Stimulated activated naive CD8-positive, alpha-beta T cell treated with anti-CD3 and anti-CD28 coated beads, Interleukin-15, amount 100 ng/mL, for 72 hours (primary cell): ENCODE measurements at regions not wholly inside any gene's neighbourhood (a gene's known extent, or its start where the extent isn't known, plus 50 kb on each side); places are given as distances from the start of the nearest gene placed in this dataset.

Experiments used
- ATAC-seq: fragments of 150-1000 bp; cut with Tn5 transposase; 2 replicates; pipeline ENCODE4 v1.10.0; 2021; ENCODE audit warnings: mild to moderate bottlenecking, moderate library complexity
- DNase-seq, 2 donors: peaks; one replicate each; pipeline ENCODE4 v3.0.0; 2021 to 2022
- H3K27ac Mint-ChIP-seq, 2 donors: one replicate each; pipeline ENCODE4 v1.8.0; 2022; ENCODE audit warnings: mild to moderate bottlenecking in 2 of 2, mixed read lengths in 2 of 2, moderate library complexity in 2 of 2
- H3K27me3 Mint-ChIP-seq: one replicate; pipeline ENCODE4 v1.8.0; 2022; ENCODE audit warnings: mixed read lengths
- H3K4me1 Mint-ChIP-seq: one replicate; pipeline ENCODE4 v1.8.0; 2022; ENCODE audit warnings: mild to moderate bottlenecking, mixed read lengths
- H3K4me3 Mint-ChIP-seq, 2 donors: one replicate each; pipeline ENCODE4 v1.8.0; 2022; ENCODE audit warnings: mild to moderate bottlenecking in 2 of 2, mixed read lengths in 2 of 2, moderate library complexity in 1 of 2
- H3K9me3 Mint-ChIP-seq, 2 donors: one replicate each; pipeline ENCODE4 v1.8.0; 2022; ENCODE audit warnings: mixed read lengths in 2 of 2

DNA sequence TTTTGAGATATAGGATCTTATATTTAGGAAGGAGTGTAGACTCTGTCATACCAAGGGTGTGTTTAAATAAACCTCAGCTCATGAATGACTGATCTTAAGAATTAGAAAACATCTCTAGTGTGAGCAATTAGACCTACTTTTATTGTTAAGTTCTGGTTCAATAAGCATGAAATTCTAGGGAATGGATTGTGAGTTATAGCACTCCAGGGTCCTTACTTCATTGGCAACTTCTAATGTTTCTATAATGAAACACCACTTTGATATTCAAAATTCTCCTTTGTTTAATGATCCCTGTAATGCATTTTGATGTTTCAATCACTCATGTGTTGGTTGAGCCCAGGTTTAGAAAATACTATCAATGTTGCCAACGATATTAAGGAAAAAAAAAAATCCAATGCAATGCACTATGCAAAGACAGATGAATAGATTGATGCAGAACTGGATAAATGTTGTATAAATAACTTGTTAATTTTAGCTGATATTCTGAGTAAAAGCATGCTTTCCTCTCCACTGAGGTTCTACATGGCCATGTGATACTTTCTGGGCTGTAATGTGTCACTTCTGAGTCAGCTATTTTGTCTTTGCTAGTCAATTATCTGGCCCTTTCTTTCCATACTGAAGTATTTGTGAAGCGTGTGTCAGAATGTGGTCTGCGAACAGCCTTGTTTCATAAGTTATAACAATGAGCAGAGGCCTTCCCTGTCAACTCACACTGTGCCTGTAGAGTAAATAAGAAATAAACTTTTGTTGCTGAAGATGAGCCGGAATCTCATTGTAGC lies 1035.9 kb downstream of the PLOD2 start:
- no peak for DNase-seq
- Mint-ChIP-seq H3K4me1 (no peaks in the 10 kb centered on the region), H3K27ac (no peak overlapping the region), H3K4me3 (no peak overlapping the region), H3K27me3 (no peaks in the 10 kb centered on the region), H3K9me3 (no peaks in the 10 kb centered on the region)
- no peak for ATAC-seq

DNA sequence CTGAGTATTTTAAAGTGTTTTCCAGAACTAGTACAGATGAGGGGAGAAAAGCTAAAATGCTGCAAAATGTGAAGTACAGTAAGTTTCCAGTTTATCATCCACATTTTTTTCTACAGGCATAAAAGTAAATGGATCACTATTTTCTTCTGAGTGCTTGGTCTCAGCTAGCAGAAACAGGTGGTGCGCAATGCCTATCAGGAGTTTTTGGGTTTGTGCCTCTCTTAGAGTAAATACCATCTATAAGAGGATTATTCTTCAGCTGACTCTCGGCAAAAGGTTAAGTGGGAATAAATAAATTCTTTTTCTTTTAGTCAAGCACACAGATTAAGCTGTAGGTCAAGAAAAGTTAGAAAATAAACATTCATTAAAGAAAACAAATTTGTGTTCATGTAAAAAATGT lies 1027.7 kb downstream of the PLOD2 start:
- no peaks in the 10 kb centered on the region for H3K9me3 Mint-ChIP-seq
- H3K27ac Mint-ChIP-seq: no peak overlapping the region
- no peaks in the 10 kb centered on the region for H3K4me1 Mint-ChIP-seq
- ATAC-seq (no peak), DNase-seq (no peak)
- H3K27me3 Mint-ChIP-seq: no peaks in the 10 kb centered on the region
- no peak overlapping the region for H3K4me3 Mint-ChIP-seq

DNA sequence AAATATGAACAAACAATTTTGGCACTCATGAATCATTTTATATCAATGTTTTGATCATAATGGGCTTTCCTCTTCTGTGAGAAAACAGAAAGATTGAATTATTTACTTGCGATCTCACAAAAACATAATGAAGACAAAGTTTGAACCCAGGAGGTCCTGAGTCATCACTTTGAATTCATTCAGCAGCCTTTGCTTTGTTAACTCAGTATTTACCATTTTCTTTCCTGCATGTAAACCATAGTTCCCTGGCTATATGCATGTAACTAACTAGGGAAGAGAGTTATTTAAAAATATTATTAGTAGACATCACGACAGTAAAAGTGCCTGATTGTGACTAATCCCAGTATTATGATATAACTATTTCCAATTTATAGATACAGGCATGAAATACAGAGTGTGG lies 1026.2 kb downstream of the PLOD2 start:
- H3K9me3 Mint-ChIP-seq: no peaks in the 10 kb centered on the region
- no peak for ATAC-seq
- H3K27me3 Mint-ChIP-seq: no peaks in the 10 kb centered on the region
- no peak overlapping the region for H3K4me3 Mint-ChIP-seq
- no peaks in the 10 kb centered on the region for H3K4me1 Mint-ChIP-seq
- H3K27ac Mint-ChIP-seq: no peak overlapping the region
- DNase-seq: no peak

DNA sequence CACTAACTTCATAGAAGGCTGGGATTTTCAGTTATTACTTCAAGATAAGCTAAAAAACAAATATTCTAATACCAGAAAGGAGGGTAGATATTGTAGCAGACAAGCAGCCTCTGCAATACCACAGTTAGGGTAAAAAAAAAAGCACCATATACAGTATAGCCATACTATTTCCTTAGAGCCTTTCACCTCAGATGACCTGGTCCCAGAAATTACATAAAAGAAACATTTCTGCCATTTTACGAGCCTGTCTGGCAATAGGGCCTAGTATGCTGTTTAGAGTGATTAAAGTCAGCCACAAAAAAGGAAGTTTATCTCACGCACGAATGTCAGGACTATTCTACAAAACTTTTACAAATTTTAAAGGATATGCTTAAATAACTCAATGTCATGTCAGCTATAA lies 1016.6 kb downstream of the PLOD2 start:
- ATAC-seq (no peak), DNase-seq (no peak)
- Mint-ChIP-seq H3K9me3 (peaks cover 4 to 7% of the 10 kb centered on the region in 2 donors), H3K4me1 (no peaks in the 10 kb centered on the region), H3K27me3 (no peaks in the 10 kb centered on the region), H3K4me3 (no peak overlapping the region), H3K27ac (no peak overlapping the region)

DNA sequence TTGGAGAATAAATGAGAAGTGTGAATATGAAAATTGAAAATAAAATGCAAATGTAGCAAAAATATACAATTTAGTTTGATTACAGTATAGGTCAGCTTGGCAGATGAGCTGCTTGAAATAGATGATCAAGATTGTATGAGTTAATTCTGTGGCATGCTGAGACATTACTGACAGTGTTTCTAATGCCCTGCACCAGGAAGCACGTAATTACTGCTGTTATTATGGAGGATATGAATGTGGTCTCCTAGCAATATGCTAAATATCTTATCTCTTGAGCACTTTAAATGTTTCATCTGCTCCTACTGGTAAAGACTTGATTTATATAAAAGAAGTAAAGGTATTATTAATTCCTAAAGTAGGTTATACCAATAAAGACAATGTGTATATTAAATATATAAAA lies 1015.5 kb downstream of the PLOD2 start:
- no peak for ATAC-seq
- H3K9me3 Mint-ChIP-seq: peaks cover 3 to 7% of the 10 kb centered on the region in 2 donors
- no peak overlapping the region for H3K27ac Mint-ChIP-seq
- no peak overlapping the region for H3K4me3 Mint-ChIP-seq
- H3K27me3 Mint-ChIP-seq: no peaks in the 10 kb centered on the region
- no peaks in the 10 kb centered on the region for H3K4me1 Mint-ChIP-seq
- no peak for DNase-seq

DNA sequence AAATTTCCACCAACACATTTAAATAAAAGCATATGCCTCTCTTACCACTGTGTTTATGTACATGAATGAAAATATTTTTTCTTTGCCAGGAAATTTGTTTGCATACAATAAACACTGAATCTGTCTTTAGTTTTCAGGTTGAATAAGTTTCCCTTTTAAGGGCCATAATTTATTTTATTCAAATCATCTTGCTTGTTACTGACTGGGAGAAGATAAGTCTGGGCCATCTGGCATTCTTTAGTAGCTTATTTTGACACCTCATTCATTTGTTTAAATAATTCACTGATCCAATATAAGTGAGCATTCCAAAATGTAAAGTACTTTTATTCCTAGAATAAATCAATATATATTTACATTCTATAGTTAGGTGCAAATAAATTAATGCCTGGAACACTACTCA lies 1001.3 kb downstream of the PLOD2 start:
- Mint-ChIP-seq H3K27ac (no peak overlapping the region), H3K9me3 (peaks cover 0 to 3% of the 10 kb centered on the region in 2 donors), H3K4me1 (no peaks in the 10 kb centered on the region), H3K27me3 (no peaks in the 10 kb centered on the region), H3K4me3 (no peak overlapping the region)
- DNase-seq (no peak), ATAC-seq (no peak)

DNA sequence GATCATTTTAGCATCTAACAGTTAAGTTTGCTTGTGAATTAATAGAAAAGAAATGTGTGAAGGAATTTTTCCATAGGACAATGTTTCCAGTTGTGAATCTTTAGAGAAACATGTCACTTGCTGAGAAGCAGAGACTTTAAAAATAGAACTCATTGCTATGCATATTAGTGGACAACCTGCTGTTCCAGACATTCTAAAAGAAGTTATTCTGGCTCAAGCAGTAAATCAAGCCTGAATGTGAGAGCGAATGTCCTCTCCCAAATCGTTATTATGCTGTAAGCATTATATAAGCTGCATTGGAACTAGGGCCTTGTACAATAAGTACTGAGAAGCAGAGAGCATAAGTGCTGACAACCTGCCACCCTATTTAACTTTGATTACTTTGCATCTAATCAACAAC lies 990.9 kb downstream of the PLOD2 start:
- H3K9me3 Mint-ChIP-seq: no peaks in the 10 kb centered on the region
- no peaks in the 10 kb centered on the region for H3K4me1 Mint-ChIP-seq
- no peak overlapping the region for H3K4me3 Mint-ChIP-seq
- no peak for ATAC-seq
- no peaks in the 10 kb centered on the region for H3K27me3 Mint-ChIP-seq
- H3K27ac Mint-ChIP-seq: no peak overlapping the region
- DNase-seq: no peak

DNA sequence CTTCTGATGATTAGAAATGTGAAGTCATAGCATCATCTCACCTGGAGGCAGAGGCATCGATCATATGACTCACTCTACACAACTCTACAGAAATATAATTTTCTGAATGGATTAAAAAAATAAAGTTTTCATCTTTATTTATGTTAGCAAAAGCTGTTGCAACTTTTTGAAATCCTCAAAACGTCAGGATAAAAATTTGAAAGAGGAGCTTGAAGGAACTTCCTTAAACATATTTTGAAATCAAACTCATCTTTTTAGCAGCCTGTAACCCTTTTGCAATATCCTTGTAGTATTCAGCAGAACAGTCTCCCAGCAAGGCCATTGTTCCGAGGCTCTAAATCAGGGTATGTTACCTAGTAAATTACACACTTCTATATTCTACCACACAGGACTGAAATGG lies 985.4 kb downstream of the PLOD2 start:
- ATAC-seq: no peak
- no peaks in the 10 kb centered on the region for H3K27me3 Mint-ChIP-seq

DNA sequence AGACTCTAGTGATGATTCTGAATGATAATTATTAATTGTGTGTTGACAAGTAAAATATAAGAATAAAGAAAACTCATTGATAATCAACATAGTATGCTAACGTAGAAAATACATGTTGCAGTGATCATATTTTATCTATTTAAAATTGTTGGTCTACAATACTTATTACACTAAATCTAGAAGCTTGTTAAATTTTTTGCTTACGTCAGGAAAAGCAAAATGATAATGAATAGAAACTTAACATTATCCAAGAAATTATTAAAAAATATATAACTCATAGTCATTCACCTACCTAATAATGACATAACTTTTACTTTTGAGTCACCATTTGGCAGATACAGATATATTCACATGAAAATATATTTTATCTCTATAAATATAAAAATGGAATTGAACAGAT lies 984.1 kb downstream of the PLOD2 start:
- no peak for DNase-seq
- ATAC-seq: no peak
- Mint-ChIP-seq H3K9me3 (no peaks in the 10 kb centered on the region), H3K27ac (no peak overlapping the region), H3K27me3 (no peaks in the 10 kb centered on the region), H3K4me1 (no peaks in the 10 kb centered on the region), H3K4me3 (no peak overlapping the region)

More for the DNA sequence above, 985.4 kb downstream of the PLOD2 start:
- Mint-ChIP-seq H3K4me1 (no peaks in the 10 kb centered on the region), H3K9me3 (no peaks in the 10 kb centered on the region), H3K27ac (no peak overlapping the region), H3K4me3 (no peak overlapping the region)
- DNase-seq: no peak

DNA sequence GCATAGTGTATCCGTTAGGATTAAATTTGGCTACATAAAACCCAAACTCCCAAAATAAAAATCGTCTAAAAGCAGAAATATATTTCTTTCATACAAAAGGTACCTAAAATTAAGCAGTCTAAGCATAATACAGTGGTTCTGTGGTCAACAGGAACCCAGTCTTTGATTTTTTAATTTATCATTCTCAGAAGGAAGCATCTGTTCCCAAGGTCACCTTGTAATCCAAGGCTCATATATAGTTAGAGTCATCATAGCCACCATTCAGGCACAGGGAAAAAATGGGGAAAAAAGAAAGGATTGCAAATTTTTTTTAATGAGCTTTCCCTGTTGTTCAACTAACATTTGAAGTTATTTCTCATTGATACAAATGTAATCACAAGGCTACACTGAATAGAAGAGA lies 983.2 kb downstream of the PLOD2 start:
- H3K9me3 Mint-ChIP-seq: no peaks in the 10 kb centered on the region
- ATAC-seq: no peak

DNA sequence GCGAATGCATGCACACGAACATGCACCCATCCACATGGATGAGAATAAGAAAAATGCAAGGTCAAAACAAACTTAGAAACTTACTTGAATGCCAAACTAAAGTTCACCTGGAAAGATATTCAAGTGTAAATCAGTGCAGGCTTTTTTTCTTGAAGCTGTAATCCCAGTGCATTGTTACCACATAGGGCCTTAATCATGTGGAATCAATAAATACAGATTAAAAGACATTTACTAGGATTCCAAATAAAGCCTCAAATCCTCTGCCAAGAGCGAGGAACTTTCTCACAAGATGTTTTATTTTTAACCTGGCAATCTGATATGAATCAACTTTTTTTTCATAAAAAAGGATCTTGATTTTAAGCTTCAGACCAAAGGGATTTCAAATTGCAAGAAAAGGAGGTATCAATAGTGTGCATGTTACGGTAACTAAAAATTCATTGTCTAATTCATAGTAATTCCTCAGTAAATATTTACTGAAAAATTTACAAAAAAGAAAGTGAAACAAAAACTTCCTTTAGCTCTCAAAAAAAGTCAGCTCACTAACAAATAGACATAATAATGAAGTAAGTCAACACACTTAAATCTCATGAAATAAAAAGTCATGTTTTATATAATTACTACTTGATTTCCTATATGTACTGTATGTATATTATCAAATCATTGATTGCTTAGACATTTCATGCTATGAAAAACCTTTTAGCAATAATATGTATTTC lies 978.6 kb downstream of the PLOD2 start:
- Mint-ChIP-seq H3K4me3 (no peak overlapping the region), H3K9me3 (no peaks in the 10 kb centered on the region), H3K27me3 (no peaks in the 10 kb centered on the region), H3K27ac (no peak overlapping the region), H3K4me1 (no peaks in the 10 kb centered on the region)
- no peak for ATAC-seq
- DNase-seq: no peak

More for the DNA sequence above, 983.2 kb downstream of the PLOD2 start:
- Mint-ChIP-seq H3K4me3 (no peak overlapping the region), H3K27me3 (no peaks in the 10 kb centered on the region), H3K27ac (no peak overlapping the region), H3K4me1 (no peaks in the 10 kb centered on the region)
- no peak for DNase-seq

DNA sequence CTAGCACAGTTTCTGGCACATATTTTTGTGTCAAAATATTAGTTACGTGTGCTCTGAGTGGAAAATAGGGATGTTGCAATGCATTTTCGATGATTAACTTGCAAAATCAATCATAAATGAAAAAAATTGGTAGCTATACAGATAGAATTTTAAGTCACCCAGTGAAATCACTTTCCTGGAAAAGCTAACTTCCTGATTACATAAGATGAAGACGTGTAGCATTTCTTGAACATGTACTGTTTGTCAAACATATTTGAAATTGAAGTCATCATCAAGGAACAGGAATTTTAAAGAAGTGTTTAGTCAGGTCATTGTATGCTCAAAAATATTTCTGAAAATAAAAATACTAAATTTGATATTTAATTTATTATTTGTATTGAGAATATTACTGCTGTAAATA lies 977.7 kb downstream of the PLOD2 start:
- no peaks in the 10 kb centered on the region for H3K27me3 Mint-ChIP-seq
- ATAC-seq (no peak), DNase-seq (no peak)

DNA sequence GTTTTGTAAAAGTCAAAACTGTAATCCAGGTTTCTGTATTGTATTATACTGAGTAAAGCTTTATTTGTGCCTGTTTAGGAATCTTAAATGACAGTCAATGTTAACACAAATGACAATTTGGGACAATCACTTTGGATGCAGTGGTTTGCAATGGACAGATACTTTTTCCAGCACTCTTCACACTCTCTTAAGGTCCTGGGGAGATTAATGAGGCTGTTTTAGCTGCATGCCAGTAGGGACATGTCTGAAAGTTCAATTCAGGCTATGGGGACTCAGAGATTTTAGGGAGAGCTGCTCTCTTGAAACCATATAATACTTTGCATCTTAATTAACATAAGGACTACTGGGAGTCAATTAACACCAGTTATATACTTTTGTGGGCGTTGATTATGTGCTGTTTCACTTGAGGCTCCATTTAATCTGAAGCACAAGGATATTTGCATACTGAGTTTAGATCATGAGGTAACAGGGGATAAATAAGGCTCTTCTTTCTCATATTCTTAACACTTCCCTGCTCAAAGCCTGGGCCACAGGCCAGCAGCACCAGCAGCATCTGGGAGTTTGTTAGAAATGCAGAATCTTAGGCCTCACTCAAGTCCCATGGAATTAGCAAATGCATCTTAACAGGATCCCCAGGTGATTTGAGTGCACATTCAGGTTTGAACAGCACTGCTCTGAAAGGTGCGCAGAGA lies 972.8 kb downstream of the PLOD2 start:
- Mint-ChIP-seq H3K4me3 (no peak overlapping the region), H3K4me1 (no peaks in the 10 kb centered on the region), H3K27ac (no peak overlapping the region), H3K27me3 (no peaks in the 10 kb centered on the region), H3K9me3 (no peaks in the 10 kb centered on the region)
- ATAC-seq (no peak), DNase-seq (no peak)

More for the DNA sequence above, 977.7 kb downstream of the PLOD2 start:
- Mint-ChIP-seq H3K4me3 (no peak overlapping the region), H3K9me3 (no peaks in the 10 kb centered on the region), H3K27ac (no peak overlapping the region), H3K4me1 (no peaks in the 10 kb centered on the region)

DNA sequence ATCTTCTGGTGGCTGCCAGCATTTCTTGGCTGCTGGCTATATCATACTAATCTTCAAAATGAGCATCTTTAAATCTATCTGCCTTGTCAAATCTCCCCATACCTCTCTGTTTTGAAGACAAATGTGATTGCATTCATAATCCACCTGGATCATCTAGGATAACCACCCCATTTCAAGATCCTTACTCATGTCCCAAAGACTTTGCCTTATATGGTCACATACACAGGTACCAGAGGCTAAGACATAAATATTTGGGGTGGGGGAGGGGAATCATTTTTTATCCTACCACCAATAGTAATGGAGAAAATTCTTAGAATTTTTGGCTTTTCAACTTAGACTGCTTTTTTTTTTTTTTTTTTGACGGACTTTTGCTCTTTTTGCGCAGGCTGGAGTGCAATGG lies 970.8 kb downstream of the PLOD2 start:
- Mint-ChIP-seq H3K27me3 (no peaks in the 10 kb centered on the region), H3K9me3 (no peaks in the 10 kb centered on the region), H3K27ac (no peak overlapping the region), H3K4me1 (no peaks in the 10 kb centered on the region), H3K4me3 (no peak overlapping the region)
- DNase-seq (no peak), ATAC-seq (no peak)

DNA sequence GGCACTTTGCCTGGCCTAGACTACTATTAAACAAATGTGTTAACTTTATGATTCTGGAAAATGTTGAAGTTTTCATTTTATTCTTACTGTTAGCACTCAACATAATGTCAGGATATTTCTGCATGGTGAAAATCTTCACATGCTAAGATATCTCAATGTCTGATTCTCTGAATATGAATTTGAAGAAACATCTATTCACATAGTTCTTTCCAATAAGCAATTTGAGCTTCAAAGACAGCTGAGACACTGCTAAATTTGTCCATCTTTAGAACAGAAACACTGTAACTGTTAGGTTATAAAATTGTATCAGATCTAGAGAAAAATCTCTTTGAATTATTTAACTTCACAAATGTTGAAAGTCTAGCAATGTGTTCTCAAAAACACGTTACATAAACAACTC lies 970.2 kb downstream of the PLOD2 start:
- DNase-seq: no peak
- ATAC-seq: no peak
- Mint-ChIP-seq H3K9me3 (no peaks in the 10 kb centered on the region), H3K27ac (no peak overlapping the region), H3K4me1 (no peaks in the 10 kb centered on the region), H3K27me3 (no peaks in the 10 kb centered on the region), H3K4me3 (no peak overlapping the region)

DNA sequence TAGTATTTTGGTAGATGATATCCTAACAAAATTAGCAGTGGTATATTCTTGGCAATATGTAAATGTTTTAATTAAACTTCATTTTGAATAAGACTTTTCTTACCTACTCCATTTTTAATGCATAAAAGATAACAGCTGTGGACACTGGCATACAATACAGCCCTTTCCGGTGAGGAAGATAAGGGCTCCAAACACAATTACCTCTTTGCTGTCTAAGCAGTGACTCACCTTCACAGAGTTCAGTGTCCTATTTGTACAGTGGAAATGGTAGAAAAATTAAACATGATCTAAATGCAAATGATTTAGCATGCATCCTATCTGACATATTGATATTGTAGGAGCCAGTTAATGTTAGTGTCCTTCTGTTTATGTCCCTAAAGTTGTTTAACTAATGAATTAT lies 969.4 kb downstream of the PLOD2 start:
- DNase-seq (no peak), ATAC-seq (no peak)
- no peaks in the 10 kb centered on the region for H3K27me3 Mint-ChIP-seq
- H3K4me3 Mint-ChIP-seq: no peak overlapping the region
- no peaks in the 10 kb centered on the region for H3K4me1 Mint-ChIP-seq
- no peak overlapping the region for H3K27ac Mint-ChIP-seq
- H3K9me3 Mint-ChIP-seq: no peaks in the 10 kb centered on the region
